A673 (cell line): ENCODE measurements at regions not wholly inside any gene's neighbourhood (a gene's known extent, or its start where the extent isn't known, plus 50 kb on each side); places are given as distances from the start of the nearest gene placed in this dataset.

Experiments
- EZH2 ChIP-seq: fragments of 200-600 bp; sonication (generic); IDR thresholded peaks from 2 replicates; pipeline ENCODE4 v1.6.1; 2017; ENCODE audit warnings: borderline replicate concordance, low read depth, mild to moderate bottlenecking, mixed read lengths, antibody characterized with exemption, low read length; ENCODE audit not compliant: poor library complexity, severe bottlenecking
- TF ChIP-seq, protein P1 (sequence below): fragments of 300-800, 200-600 bp; sonication (generic); conservative IDR thresholded peaks from 2 replicates; pipeline ENCODE4 v1.5.1; 2017; ENCODE audit warnings: low read depth, mild to moderate bottlenecking, antibody characterized with exemption, low read length, moderate library complexity, mixed read lengths

DNA sequence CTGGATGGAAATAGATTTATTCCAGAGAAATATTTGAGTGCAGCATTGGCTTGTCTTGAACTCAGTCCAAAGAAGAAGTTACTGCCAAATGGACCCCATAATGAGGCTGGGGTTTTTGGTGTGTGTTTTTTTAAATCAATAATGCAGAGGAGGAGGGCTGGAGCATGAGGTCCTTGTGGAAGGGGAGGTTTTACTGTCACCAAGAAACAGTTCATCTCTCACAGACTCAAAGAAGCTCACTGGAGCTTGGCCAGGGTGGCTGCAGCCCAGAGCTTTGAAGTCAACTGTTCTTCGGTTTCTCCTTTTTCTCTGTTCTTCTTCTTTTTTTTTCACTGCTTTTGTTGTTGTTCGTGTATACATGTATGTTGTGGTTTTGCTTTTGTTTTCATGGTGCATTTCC is 377.7 kb downstream of the FBXW7 start:
- TF ChIP-seq, protein P1, sequence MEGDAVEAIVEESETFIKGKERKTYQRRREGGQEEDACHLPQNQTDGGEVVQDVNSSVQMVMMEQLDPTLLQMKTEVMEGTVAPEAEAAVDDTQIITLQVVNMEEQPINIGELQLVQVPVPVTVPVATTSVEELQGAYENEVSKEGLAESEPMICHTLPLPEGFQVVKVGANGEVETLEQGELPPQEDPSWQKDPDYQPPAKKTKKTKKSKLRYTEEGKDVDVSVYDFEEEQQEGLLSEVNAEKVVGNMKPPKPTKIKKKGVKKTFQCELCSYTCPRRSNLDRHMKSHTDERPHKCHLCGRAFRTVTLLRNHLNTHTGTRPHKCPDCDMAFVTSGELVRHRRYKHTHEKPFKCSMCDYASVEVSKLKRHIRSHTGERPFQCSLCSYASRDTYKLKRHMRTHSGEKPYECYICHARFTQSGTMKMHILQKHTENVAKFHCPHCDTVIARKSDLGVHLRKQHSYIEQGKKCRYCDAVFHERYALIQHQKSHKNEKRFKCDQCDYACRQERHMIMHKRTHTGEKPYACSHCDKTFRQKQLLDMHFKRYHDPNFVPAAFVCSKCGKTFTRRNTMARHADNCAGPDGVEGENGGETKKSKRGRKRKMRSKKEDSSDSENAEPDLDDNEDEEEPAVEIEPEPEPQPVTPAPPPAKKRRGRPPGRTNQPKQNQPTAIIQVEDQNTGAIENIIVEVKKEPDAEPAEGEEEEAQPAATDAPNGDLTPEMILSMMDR, result no peak
- no peak for TF ChIP-seq EZH2
